GM21619 (cell line): ENCODE measurements at regions not wholly inside any gene's neighbourhood (a gene's known extent, or its start where the extent isn't known, plus 50 kb on each side); places are given as distances from the start of the nearest gene placed in this dataset.

ENCODE experiments used
- ATAC-seq: cut with Tn5 transposase; IDR thresholded peaks from one replicate; pipeline ENCODE4 v1.9.1; 2021; ENCODE audit not compliant: unreplicated experiment

DNA sequence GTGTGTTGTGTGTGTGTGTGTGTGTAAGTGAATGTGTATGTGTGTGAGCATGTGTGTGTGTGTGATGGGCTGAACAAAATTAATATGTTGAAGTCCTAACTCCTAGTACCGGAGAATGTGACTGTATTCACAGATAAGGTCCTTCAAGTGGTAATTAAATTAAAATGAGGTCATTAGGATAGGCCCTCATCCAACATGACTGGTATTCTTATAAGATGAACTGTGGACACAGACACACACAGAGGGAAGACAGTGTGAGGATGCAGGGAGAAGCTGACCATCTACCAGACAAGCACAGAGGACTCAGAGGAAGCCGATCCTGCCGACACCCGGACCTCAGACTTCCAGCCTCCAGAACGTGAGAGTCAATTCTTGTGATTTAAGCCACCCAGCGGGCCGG lies 91.2 kb upstream of the PGBD5 start:
- ATAC-seq, result no peak

GRCh38 chr1:230516889-230517288 lies 90.8 kb upstream of the PGBD5 start:
- no peak for ATAC-seq

DNA sequence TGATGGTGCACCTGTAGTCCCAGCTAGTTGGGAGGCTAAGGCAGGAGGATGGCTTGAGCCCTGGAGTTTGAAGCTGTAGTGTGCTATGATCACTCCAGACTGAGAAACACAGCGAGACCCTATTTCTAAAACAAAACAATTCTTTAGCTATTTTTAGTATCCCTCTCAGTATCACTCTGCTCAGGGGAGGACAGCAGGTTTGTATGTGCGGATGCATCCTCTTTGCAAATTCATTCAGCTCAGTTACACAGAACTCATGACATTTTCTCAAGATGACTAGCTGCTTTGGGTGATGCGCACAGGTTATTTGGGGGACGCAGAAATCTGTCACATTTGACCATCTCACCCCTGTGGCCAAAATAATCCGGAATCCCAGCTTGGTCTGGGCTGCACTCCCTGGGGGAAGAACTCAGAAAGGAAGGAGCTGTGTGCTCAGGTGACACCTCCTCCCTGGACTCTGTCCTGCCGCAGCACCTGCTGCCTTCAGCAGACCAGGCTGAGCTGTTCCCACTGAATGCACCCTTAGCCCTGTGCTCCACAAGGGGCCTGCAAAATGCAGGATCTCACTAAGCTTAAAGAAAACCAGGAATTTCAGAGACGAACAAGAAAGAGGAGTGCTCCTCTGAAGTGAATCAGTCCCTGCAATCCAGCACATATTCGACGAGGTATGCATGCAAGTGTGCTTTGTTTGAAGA lies 89.5 kb upstream of the PGBD5 start:
- ATAC-seq, result no peak

GRCh38 chr1:230510496-230510895 lies 84.4 kb upstream of the PGBD5 start:
- ATAC-seq, result no peak

GRCh38 chr1:230509281-230509977 lies 83.3 kb upstream of the PGBD5 start:
- peak; percentile 73 for ATAC-seq

GRCh38 chr1:230507666-230508402 lies 81.7 kb upstream of the PGBD5 start:
- no peak for ATAC-seq

GRCh38 chr1:230507236-230507635 lies 81.1 kb upstream of the PGBD5 start:
- ATAC-seq, result no peak

GRCh38 chr1:230506451-230506850 lies 80.3 kb upstream of the PGBD5 start:
- ATAC-seq, result no peak

- no peak for ATAC-seq
These were observed 78.2 kb upstream of the PGBD5 start for GRCh38 chr1:230504310-230504709.

GRCh38 chr1:230503726-230504125 lies 77.6 kb upstream of the PGBD5 start:
- no peak for ATAC-seq

DNA sequence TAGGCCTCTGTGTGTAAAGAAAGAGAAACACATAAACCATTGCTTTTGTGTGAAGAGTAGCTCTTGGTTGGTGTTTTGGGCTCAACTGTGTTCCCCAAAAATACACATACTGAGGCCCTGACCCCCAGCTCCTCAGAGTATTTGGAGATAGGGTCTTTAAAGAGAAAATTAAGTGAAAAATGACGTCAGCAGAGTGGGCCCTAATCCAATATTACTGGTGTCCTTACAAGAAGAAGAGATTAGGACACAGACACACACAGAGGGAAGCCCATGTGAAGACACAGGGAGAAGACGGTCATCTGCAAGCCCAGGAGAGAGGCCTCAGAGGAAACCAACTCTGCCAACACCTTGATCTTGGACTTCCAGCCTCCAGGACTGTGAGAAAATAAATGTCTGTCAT lies 76.9 kb upstream of the PGBD5 start:
- ATAC-seq, result no peak

GRCh38 chr1:230502306-230502705 lies 76.2 kb upstream of the PGBD5 start:
- ATAC-seq, result no peak

- no peak for ATAC-seq
These were observed 75.7 kb upstream of the PGBD5 start for GRCh38 chr1:230501849-230502248.

- ATAC-seq, result no peak
These were observed 75.1 kb upstream of the PGBD5 start for GRCh38 chr1:230501242-230501641.

DNA sequence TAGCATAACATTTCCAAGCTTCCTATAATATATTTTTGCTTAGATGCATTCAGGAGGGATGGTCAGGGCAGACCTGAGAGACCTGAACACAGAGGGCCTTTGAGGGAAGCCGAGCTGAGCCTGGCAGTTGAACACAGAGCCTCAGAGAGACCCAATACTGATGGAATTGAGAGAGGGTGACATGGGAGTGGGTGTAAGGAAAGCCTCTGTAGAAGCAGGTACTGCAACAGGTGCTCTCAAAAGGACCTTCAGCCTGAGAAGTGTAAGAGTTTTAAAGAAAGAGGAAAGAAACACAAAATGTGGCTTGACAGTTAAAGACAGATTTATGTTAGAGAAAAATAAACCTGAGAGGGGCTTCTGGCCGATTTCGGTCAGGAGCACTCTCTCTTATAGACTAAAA lies 73.9 kb upstream of the PGBD5 start:
- ATAC-seq, result no peak

DNA sequence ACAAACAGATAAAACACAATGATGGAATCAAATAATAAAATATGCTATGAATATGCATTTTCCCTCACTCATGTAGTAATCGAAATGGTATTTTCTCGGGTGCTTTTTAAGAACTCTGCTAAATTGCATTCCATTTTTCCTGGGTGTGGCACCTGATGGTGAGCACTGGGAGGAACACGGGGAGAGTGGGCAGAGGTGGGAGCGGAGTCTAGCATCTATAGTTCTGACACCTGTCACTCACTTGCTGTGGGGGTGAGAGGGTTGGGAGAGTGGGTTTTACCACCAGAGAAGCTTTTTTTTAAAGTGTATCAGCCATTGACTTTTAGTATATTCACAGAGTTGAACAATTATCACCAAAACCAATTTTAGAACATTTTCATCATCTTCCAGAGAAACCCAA lies 73.4 kb upstream of the PGBD5 start:
- ATAC-seq, result no peak

GRCh38 chr1:230498704-230499103 lies 72.6 kb upstream of the PGBD5 start:
- ATAC-seq, result no peak

- ATAC-seq, result no peak
These were observed 70.3 kb upstream of the PGBD5 start for GRCh38 chr1:230496451-230496850.

GRCh38 chr1:230495891-230496385 lies 69.8 kb upstream of the PGBD5 start:
- ATAC-seq, result no peak

DNA sequence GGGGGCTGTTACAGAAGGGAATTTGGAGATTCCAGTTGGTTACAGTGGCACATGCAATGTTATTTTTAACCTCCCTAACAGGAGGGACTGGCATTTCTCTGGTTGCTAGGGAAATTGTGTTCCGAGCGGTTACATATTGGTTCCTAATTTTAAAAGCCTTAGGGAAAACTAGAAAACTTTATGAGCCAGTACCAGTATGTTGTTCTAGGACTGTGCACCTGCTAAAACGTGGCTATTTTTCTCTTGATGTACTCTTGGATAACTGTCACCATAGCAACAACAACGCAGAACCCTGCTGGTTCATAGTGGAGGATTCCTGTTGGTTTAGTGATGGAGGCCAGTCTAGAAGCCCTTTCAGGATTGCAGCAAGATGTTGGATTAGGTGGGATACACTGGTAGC lies 68.9 kb upstream of the PGBD5 start:
- no peak for ATAC-seq

DNA sequence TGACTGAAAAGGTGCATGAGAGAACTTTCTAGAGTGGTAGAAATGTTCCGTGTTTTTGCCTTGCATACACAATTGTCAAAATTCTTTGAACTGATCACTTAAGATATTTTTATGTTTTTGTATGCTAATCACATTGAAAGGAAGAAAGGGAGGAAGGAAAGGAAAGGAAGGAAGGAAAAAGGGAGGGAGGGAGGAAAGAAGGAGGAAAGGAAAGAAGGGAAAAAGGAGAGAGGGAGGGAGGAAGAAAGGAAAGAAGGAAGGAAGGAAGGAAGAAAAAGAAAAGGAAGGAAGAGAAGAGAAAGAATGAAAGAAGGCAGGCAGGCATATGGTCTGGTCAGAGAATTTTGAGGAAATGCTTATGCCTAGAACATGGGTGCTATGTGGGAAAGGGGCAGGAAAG lies 68.4 kb upstream of the PGBD5 start:
- ATAC-seq, result no peak

DNA sequence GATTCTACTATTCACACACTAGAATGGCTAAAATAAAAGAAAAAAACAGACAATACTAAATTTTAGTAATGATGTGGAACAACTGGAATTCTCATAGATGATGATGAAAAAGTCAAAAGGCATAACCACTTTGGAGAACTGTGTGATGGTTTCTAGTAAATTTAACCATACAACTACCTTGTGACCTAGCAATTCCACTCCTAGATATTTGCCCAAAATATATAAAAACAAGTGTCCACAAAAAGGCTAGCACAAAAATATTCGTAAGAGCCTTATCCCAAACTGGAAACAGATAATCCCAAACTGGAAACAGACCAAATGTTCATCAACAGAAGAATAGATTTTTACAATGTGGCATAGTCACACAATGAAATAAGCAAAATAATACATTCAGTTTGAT lies 67.9 kb upstream of the PGBD5 start:
- no peak for ATAC-seq
